ENCODE measurements at regions not wholly inside any gene's neighbourhood (a gene's known extent, or its start where the extent isn't known, plus 50 kb on each side); places are given as distances from the start of the nearest gene placed in this dataset.

DNA sequence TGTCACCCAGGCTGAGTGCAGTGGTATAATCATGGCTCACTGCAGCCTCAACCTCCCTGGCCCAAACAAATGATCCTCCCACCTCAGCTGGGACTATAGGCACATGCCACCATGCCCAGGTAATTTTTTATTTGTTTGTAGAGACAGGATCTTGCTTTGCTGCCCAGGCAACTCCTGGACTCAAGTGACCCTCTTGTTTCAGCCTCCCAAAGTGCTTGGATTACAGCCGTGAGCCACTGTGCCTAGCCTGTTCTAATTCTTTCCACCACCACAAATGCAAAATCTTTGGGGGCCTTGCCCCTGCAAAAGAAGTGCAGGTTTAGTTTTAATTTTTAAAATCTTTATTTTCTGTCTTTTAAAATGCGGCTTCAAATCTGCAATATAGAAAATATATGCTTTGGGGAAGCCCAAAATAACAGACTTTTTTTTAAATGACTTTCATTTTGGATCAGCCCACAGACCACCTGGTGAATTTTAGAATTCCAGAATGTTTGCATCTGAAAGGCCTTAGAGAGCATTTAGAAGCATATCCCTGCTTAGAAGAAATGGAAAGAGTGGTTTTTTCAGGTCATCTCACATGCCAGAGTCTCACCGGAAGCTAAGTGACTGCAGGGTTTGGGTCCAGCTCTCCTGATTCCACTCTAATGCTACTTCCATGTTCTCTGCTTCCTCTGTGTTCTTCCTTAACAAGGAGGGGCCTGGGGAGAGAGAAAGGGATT lies 111.4 kb upstream of the FER start:
- Histone ChIP-seq H3K9me3 (ENCODE audit: control insufficient read depth, insufficient read depth, low read depth, low read length) (no peaks in the 10 kb centered on the region), H3K79me2 (ENCODE audit: control insufficient read depth, insufficient read depth, low read length) (no peaks in the 10 kb centered on the region), H3K9ac (ENCODE audit: insufficient read depth, low read length) (no peak overlapping the region), H4K20me1 (ENCODE audit: control insufficient read depth, extremely low read depth, insufficient read depth, low read length) (no peaks in the 10 kb centered on the region), H3K27ac (ENCODE audit: insufficient read depth, low read length) (no peak overlapping the region), H3K4me2 (ENCODE audit: extremely low read depth, insufficient read depth, low read length) (no peak overlapping the region), H3K4me3 (replicated peaks in 1 of 4; ENCODE audit: control extremely low read depth in 1 of 4, insufficient read depth in 1 of 4, low read depth in 3 of 4, low read length in 4 of 4) (no peak overlapping the region), H3K36me3 (ENCODE audit: control insufficient read depth, insufficient read depth, low read length) (no peaks in the 10 kb centered on the region), H2AFZ (ENCODE audit: low read length) (no peak overlapping the region), H3K27me3 (ENCODE audit: control insufficient read depth, insufficient read depth, low read length) (no peaks in the 10 kb centered on the region), H3K4me1 (ENCODE audit: control insufficient read depth, extremely low read depth, insufficient read depth, low read length) (no peaks in the 10 kb centered on the region)
- DNase-seq (ENCODE audit: low read depth in 2 of 2), result no peak
- TF ChIP-seq, protein P1, sequence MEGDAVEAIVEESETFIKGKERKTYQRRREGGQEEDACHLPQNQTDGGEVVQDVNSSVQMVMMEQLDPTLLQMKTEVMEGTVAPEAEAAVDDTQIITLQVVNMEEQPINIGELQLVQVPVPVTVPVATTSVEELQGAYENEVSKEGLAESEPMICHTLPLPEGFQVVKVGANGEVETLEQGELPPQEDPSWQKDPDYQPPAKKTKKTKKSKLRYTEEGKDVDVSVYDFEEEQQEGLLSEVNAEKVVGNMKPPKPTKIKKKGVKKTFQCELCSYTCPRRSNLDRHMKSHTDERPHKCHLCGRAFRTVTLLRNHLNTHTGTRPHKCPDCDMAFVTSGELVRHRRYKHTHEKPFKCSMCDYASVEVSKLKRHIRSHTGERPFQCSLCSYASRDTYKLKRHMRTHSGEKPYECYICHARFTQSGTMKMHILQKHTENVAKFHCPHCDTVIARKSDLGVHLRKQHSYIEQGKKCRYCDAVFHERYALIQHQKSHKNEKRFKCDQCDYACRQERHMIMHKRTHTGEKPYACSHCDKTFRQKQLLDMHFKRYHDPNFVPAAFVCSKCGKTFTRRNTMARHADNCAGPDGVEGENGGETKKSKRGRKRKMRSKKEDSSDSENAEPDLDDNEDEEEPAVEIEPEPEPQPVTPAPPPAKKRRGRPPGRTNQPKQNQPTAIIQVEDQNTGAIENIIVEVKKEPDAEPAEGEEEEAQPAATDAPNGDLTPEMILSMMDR (conservative IDR thresholded peaks at IDR 0.05 in 1 of 2, IDR thresholded peaks at IDR 0.05 in 1 of 2; ENCODE audit: low read depth in 1 of 2, low read length in 2 of 2), result no peak
- TF ChIP-seq EZH2 (IDR thresholded peaks at IDR 0.05; ENCODE audit: low read length, missing control alignments), result no peak

DNA sequence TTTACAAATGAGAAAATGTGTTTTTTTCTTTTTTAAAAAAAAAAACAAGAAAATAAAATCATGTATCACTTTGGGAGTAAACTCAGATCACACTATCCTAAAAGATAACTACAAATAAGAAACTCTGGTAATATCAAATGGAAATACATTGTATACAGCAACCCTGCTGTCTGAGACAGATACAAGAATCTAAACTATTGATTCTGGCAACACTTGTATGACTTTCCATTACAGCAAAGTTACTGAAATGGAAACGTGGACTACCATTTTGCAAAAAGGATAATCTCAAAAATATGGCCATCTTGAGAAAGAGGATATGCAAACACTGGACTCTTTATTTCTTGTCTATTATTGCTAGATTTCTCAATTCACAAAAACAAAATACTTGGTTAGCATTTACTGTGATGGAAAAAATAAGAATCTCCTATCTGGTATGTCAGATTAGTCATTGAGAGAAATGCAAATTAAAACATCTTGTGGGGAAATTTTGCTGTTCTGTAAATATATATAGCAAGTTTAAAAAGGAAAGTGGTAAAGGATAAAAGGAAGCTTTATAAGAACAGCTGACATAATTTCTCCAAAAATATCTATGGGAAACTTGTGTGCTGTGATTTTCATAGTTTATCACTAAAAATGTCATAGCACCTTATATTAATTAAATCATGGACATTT lies 112.9 kb upstream of the FER start:
- Histone ChIP-seq H3K9ac (ENCODE audit: insufficient read depth, low read length) (no peak overlapping the region), H2AFZ (ENCODE audit: low read length) (no peak overlapping the region), H3K27me3 (ENCODE audit: control insufficient read depth, insufficient read depth, low read length) (no peaks in the 10 kb centered on the region), H3K4me2 (ENCODE audit: extremely low read depth, insufficient read depth, low read length) (no peak overlapping the region), H3K79me2 (ENCODE audit: control insufficient read depth, insufficient read depth, low read length) (no peaks in the 10 kb centered on the region), H3K4me3 (replicated peaks in 1 of 4; ENCODE audit: control extremely low read depth in 1 of 4, insufficient read depth in 1 of 4, low read depth in 3 of 4, low read length in 4 of 4) (no peak overlapping the region), H3K36me3 (ENCODE audit: control insufficient read depth, insufficient read depth, low read length) (no peaks in the 10 kb centered on the region), H3K27ac (ENCODE audit: insufficient read depth, low read length) (no peak overlapping the region), H3K4me1 (ENCODE audit: control insufficient read depth, extremely low read depth, insufficient read depth, low read length) (no peaks in the 10 kb centered on the region), H4K20me1 (ENCODE audit: control insufficient read depth, extremely low read depth, insufficient read depth, low read length) (no peaks in the 10 kb centered on the region), H3K9me3 (ENCODE audit: control insufficient read depth, insufficient read depth, low read depth, low read length) (no peaks in the 10 kb centered on the region)
- DNase-seq (ENCODE audit: low read depth in 2 of 2), result no peak
- TF ChIP-seq, protein P1 (conservative IDR thresholded peaks at IDR 0.05 in 1 of 2, IDR thresholded peaks at IDR 0.05 in 1 of 2; ENCODE audit: low read depth in 1 of 2, low read length in 2 of 2), result no peak
- no peak for TF ChIP-seq EZH2 (IDR thresholded peaks at IDR 0.05; ENCODE audit: low read length, missing control alignments)

DNA sequence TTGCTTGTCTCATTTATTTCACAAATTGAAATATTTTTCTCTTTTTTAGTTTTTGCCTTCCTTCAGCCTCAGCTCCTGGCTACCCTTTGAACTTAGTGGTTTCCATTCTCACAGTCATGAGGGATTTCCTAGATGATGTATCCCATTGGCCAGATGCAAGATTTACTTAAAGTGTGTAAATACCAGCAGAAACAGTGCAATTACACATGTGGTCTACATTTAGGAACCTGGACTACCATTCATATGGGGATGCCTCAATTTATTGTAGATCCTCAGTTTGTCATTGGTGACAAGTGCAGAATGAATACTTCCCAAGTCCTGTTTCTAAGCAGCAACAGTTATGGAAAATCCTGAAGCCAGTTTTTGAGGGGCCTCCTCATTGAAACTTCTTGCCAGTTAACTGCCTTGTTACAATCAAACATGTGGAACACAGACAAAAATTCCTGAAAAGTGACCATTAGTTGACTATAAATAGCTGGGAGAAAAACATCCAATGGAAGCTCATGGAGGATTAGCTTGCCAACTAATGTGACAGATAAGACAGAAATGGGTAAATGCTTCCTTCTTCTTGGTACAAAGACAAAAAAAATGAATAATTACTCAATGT lies 113.6 kb upstream of the FER start:
- Histone ChIP-seq H3K36me3 (ENCODE audit: control insufficient read depth, insufficient read depth, low read length) (no peaks in the 10 kb centered on the region), H3K27ac (ENCODE audit: insufficient read depth, low read length) (no peak overlapping the region), H2AFZ (ENCODE audit: low read length) (no peak overlapping the region), H3K4me2 (ENCODE audit: extremely low read depth, insufficient read depth, low read length) (no peak overlapping the region), H4K20me1 (ENCODE audit: control insufficient read depth, extremely low read depth, insufficient read depth, low read length) (no peaks in the 10 kb centered on the region), H3K4me3 (replicated peaks in 1 of 4; ENCODE audit: control extremely low read depth in 1 of 4, insufficient read depth in 1 of 4, low read depth in 3 of 4, low read length in 4 of 4) (no peak overlapping the region), H3K9ac (ENCODE audit: insufficient read depth, low read length) (no peak overlapping the region), H3K4me1 (ENCODE audit: control insufficient read depth, extremely low read depth, insufficient read depth, low read length) (no peaks in the 10 kb centered on the region), H3K9me3 (ENCODE audit: control insufficient read depth, insufficient read depth, low read depth, low read length) (no peaks in the 10 kb centered on the region), H3K27me3 (ENCODE audit: control insufficient read depth, insufficient read depth, low read length) (no peaks in the 10 kb centered on the region), H3K79me2 (ENCODE audit: control insufficient read depth, insufficient read depth, low read length) (no peaks in the 10 kb centered on the region)
- no peak for TF ChIP-seq EZH2 (IDR thresholded peaks at IDR 0.05; ENCODE audit: low read length, missing control alignments)
- TF ChIP-seq, protein P1 (conservative IDR thresholded peaks at IDR 0.05 in 1 of 2, IDR thresholded peaks at IDR 0.05 in 1 of 2; ENCODE audit: low read depth in 1 of 2, low read length in 2 of 2), result no peak
- DNase-seq (ENCODE audit: low read depth in 2 of 2), result peak in 1 of 2 donors; percentile 37

Measured in fibroblast of lung (primary cell).